H9 (cell line): ENCODE measurements at regions not wholly inside any gene's neighbourhood (a gene's known extent, or its start where the extent isn't known, plus 50 kb on each side); places are given as distances from the start of the nearest gene placed in this dataset.

Experiments used
- DNase-seq: peaks from one replicate; pipeline ENCODE4 v3.0.0-alpha.2; 2017
- H2AFZ ChIP-seq: one replicate; pipeline ENCODE4 v1.6.1; 2013; ENCODE audit warnings: mild to moderate bottlenecking, low read length, control low read depth, moderate library complexity
- H2AK5ac ChIP-seq: 2 replicates; pipeline ENCODE4 v1.6.1; 2013; ENCODE audit warnings: low read length, control low read depth, mixed read lengths; ENCODE audit not compliant: insufficient read length
- H2BK120ac ChIP-seq: one replicate; pipeline ENCODE4 v1.6.1; 2013; ENCODE audit warnings: low read depth, mild to moderate bottlenecking, low read length, control low read depth, inconsistent platforms; ENCODE audit not compliant: poor library complexity, severe bottlenecking
- H2BK12ac ChIP-seq: 2 replicates; pipeline ENCODE4 v1.6.1; 2013; ENCODE audit warnings: low read length, control low read depth, mixed read lengths, low read depth; ENCODE audit not compliant: insufficient read length
- H2BK15ac ChIP-seq: 2 replicates; pipeline ENCODE4 v1.6.1; 2013; ENCODE audit warnings: low read depth, low read length, control low read depth
- H2BK20ac ChIP-seq: one replicate; pipeline ENCODE4 v1.6.1; 2013; ENCODE audit warnings: low read depth, mild to moderate bottlenecking, low read length, control low read depth, inconsistent platforms; ENCODE audit not compliant: poor library complexity, severe bottlenecking
- H2BK5ac ChIP-seq: 2 replicates; pipeline ENCODE4 v1.6.1; 2013; ENCODE audit warnings: low read length, control low read depth, mixed read lengths; ENCODE audit not compliant: insufficient read length
- H3K14ac ChIP-seq: 2 replicates; pipeline ENCODE4 v1.6.1; 2013; ENCODE audit warnings: low read length, control low read depth; ENCODE audit not compliant: insufficient read depth
- H3K18ac ChIP-seq: 2 replicates; pipeline ENCODE4 v1.6.1; 2013; ENCODE audit warnings: low read depth, mild to moderate bottlenecking, mixed read lengths, low read length, control low read depth; ENCODE audit not compliant: insufficient read length
- H3K23ac ChIP-seq: 2 replicates; pipeline ENCODE4 v1.6.1; 2013; ENCODE audit warnings: low read length, control low read depth, mixed read lengths, low read depth; ENCODE audit not compliant: insufficient read length
- H3K23me2 ChIP-seq: 2 replicates; pipeline ENCODE4 v1.6.1; 2013; ENCODE audit warnings: low read depth, mild to moderate bottlenecking, mixed read lengths, low read length, control low read depth; ENCODE audit not compliant: insufficient read length, poor library complexity, severe bottlenecking
- H3K27ac ChIP-seq: 2 replicates; pipeline ENCODE4 v1.5.1; 2013; ENCODE audit warnings: low read length, control low read depth, mixed read lengths, low read depth; ENCODE audit not compliant: insufficient read length
- H3K27me3 ChIP-seq: 2 replicates; pipeline ENCODE4 v1.6.1; 2013; ENCODE audit warnings: low read length, control low read depth, inconsistent platforms; ENCODE audit not compliant: insufficient read depth
- H3K4ac ChIP-seq: 2 replicates; pipeline ENCODE4 v1.6.1; 2013; ENCODE audit warnings: low read depth, mild to moderate bottlenecking, control low read depth, inconsistent platforms, low read length, moderate library complexity
- H3K4me1 ChIP-seq: 2 replicates; pipeline ENCODE4 v1.6.1; 2013; ENCODE audit warnings: low read length, control low read depth, inconsistent platforms; ENCODE audit not compliant: insufficient read depth
- H3K4me2 ChIP-seq: 2 replicates; pipeline ENCODE4 v1.6.1; 2013; ENCODE audit warnings: low read length, control low read depth, mixed read lengths; ENCODE audit not compliant: insufficient read length, insufficient read depth
- H3K56ac ChIP-seq: 2 replicates; pipeline ENCODE4 v1.6.1; 2013; ENCODE audit warnings: low read depth, mild to moderate bottlenecking, mixed read lengths, low read length, control low read depth; ENCODE audit not compliant: insufficient read length
- H3K79me1 ChIP-seq: 2 replicates; pipeline ENCODE4 v1.6.1; 2013; ENCODE audit warnings: low read depth, mild to moderate bottlenecking, moderate library complexity, low read length, control low read depth, inconsistent platforms; ENCODE audit not compliant: insufficient read depth, poor library complexity, severe bottlenecking
- H3K79me2 ChIP-seq: 2 replicates; pipeline ENCODE4 v1.6.1; 2013; ENCODE audit warnings: low read length, control low read depth, inconsistent platforms; ENCODE audit not compliant: insufficient read depth
- H3K9ac ChIP-seq: 2 replicates; pipeline ENCODE4 v1.6.1; 2013; ENCODE audit warnings: low read length, control low read depth, mixed read lengths; ENCODE audit not compliant: insufficient read length; ENCODE audit errors: extremely low read depth
- H3K9me3 ChIP-seq: one replicate; pipeline ENCODE4 v1.6.1; 2013; ENCODE audit warnings: low read depth, low read length, inconsistent platforms; ENCODE audit not compliant: control insufficient read depth
- H3T11ph ChIP-seq: one replicate; pipeline ENCODE4 v1.6.1; 2013; ENCODE audit warnings: mild to moderate bottlenecking, low read length, control low read depth, inconsistent platforms
- H4K20me1 ChIP-seq: one replicate; pipeline ENCODE4 v1.6.1; 2013; ENCODE audit not compliant: control insufficient read depth, insufficient read length, insufficient read depth
- H4K5ac ChIP-seq: 2 replicates; pipeline ENCODE4 v1.6.1; 2013; ENCODE audit warnings: low read depth, mild to moderate bottlenecking, mixed read lengths, low read length, control low read depth; ENCODE audit not compliant: insufficient read length
- H4K8ac ChIP-seq: replicated peaks from 2 replicates; pipeline ENCODE4 v1.6.1; 2013; ENCODE audit warnings: low read length, control low read depth, mixed read lengths, low read depth; ENCODE audit not compliant: insufficient read length
- H4K91ac ChIP-seq: 2 replicates; pipeline ENCODE4 v1.6.1; 2013; ENCODE audit warnings: low read depth, mild to moderate bottlenecking, moderate library complexity, mixed read lengths, low read length, control low read depth; ENCODE audit not compliant: insufficient read length
- H3K27ac Mint-ChIP-seq, 3 experiments: 2 replicates in 2 of 3; 3 replicates in 1 of 3; pipeline ENCODE4 v1.8.0; 2020 to 2021; ENCODE audit warnings: mixed read lengths in 3 of 3, mild to moderate bottlenecking in 1 of 3, moderate library complexity in 1 of 3
- H3K27me3 Mint-ChIP-seq: 2 replicates; pipeline ENCODE4 v1.8.0; 2021; ENCODE audit warnings: low read depth, mild to moderate bottlenecking, moderate library complexity, mixed read lengths
- H3K36me3 Mint-ChIP-seq, 3 experiments: 2 replicates in 2 of 3; 3 replicates in 1 of 3; pipeline ENCODE4 v1.8.0; 2020 to 2021; ENCODE audit warnings: low read depth in 3 of 3, mixed read lengths in 3 of 3; ENCODE audit not compliant: insufficient read depth in 1 of 3
- H3K4me1 Mint-ChIP-seq, 2 experiments: 2 replicates each; pipeline ENCODE4 v1.8.0; 2020; ENCODE audit warnings: mixed read lengths in 2 of 2
- H3K4me3 Mint-ChIP-seq, 2 experiments: 2 replicates in 1 of 2; 3 replicates in 1 of 2; pipeline ENCODE4 v1.8.0; 2020 to 2021; ENCODE audit warnings: mild to moderate bottlenecking in 2 of 2, mixed read lengths in 2 of 2, moderate library complexity in 1 of 2
- H3K9me3 Mint-ChIP-seq, 2 experiments: 2 replicates in 1 of 2; 3 replicates in 1 of 2; pipeline ENCODE4 v1.8.0; 2020; ENCODE audit warnings: mild to moderate bottlenecking in 2 of 2, mixed read lengths in 2 of 2, moderate library complexity in 1 of 2
- WGBS: extraction: QIAGEN DNeasy Blood & Tissue Kit; methylation state at CpG from one replicate; pipeline ENCODE4 v1.1.7; 2013; ENCODE audit warnings: missing lambda C conversion rate, low lambda C conversion rate, mixed read lengths; ENCODE audit not compliant: insufficient read length; ENCODE audit errors: extremely low coverage; 5-methylcytosine and 5-hydroxymethylcytosine counted together
- TF ChIP-seq, protein P1 (sequence below): fragments of 200-600 bp; sonication (generic); conservative IDR thresholded peaks from 3 replicates; pipeline ENCODE4 v1.8.0; 2021; ENCODE audit warnings: antibody characterized with exemption, mild to moderate bottlenecking

DNA sequence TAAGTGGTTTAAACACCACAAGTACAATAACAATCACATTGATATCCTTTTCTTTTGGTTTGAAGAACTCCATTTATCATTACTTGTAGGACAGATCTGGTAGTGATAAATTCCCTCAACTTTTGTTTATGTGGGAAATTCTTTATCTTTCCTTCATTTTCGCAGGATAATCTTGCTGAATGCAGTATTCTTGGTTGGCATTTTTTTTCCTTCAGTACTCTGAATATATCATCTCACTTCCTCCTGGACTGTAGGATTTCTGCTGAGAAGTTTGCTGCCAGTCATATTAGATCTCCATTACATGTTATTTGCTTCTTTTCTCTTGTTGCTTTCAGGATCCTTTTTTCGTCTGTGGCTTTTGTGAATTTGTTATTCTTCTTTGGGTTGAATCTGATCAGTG is 179.0 kb upstream of the PLET1 start:
- H3K79me2 ChIP-seq: no peaks in the 10 kb centered on the region
- H3K18ac ChIP-seq: no peak overlapping the region
- H3K23me2 ChIP-seq: no peaks in the 10 kb centered on the region
- peaks cover 4 to 9% of the 10 kb centered on the region in 2 experiments; a peak in 4 of 5 replicates for H3K9me3 Mint-ChIP-seq
- WGBS: no CpG with 5 or more reads among the region's 2 CpGs
- H3K79me1 ChIP-seq: no peaks in the 10 kb centered on the region
- H4K8ac ChIP-seq: no peak overlapping the region
- peaks cover 2 to 3% of the 10 kb centered on the region in 2 experiments; a peak in 1 of 4 replicates for H3K4me1 Mint-ChIP-seq
- no peak overlapping the region for H3K14ac ChIP-seq
- no peak overlapping the region for H2BK12ac ChIP-seq
- H4K20me1 ChIP-seq: no peaks in the 10 kb centered on the region
- H2BK15ac ChIP-seq: no peak overlapping the region
- H2BK5ac ChIP-seq: no peak overlapping the region
- H3K4me3 Mint-ChIP-seq: no peak overlapping the region
- no peak overlapping the region for H2AFZ ChIP-seq
- no peak overlapping the region for H3K23ac ChIP-seq
- no peaks in the 10 kb centered on the region for H3K9me3 ChIP-seq
- DNase-seq: no peak
- H3T11ph ChIP-seq: no peak overlapping the region
- H3K27me3 ChIP-seq: no peaks in the 10 kb centered on the region
- H3K4me2 ChIP-seq: no peak overlapping the region
- H3K36me3 Mint-ChIP-seq: 0 out of 7 replicates have a peak, but pooled peaks cover 0 to under 1% (median 0%) of the 10 kb centered on the region in 3 experiments
- H2BK20ac ChIP-seq: no peak overlapping the region
- H3K4me1 ChIP-seq: no peaks in the 10 kb centered on the region
- no peaks in the 10 kb centered on the region for H3K27me3 Mint-ChIP-seq
- H3K4ac ChIP-seq: no peak overlapping the region
- no peak overlapping the region for H4K91ac ChIP-seq
- no peak overlapping the region for H3K27ac Mint-ChIP-seq
- H3K27ac ChIP-seq: no peak overlapping the region
- no peak overlapping the region for H3K9ac ChIP-seq
- H3K56ac ChIP-seq: no peak overlapping the region
- no peak overlapping the region for H4K5ac ChIP-seq
- H2AK5ac ChIP-seq: no peak overlapping the region
- no peak overlapping the region for H2BK120ac ChIP-seq
- TF ChIP-seq, protein P1, sequence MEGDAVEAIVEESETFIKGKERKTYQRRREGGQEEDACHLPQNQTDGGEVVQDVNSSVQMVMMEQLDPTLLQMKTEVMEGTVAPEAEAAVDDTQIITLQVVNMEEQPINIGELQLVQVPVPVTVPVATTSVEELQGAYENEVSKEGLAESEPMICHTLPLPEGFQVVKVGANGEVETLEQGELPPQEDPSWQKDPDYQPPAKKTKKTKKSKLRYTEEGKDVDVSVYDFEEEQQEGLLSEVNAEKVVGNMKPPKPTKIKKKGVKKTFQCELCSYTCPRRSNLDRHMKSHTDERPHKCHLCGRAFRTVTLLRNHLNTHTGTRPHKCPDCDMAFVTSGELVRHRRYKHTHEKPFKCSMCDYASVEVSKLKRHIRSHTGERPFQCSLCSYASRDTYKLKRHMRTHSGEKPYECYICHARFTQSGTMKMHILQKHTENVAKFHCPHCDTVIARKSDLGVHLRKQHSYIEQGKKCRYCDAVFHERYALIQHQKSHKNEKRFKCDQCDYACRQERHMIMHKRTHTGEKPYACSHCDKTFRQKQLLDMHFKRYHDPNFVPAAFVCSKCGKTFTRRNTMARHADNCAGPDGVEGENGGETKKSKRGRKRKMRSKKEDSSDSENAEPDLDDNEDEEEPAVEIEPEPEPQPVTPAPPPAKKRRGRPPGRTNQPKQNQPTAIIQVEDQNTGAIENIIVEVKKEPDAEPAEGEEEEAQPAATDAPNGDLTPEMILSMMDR: no peak
